ENCODE measurements at regions not wholly inside any gene's neighbourhood (a gene's known extent, or its start where the extent isn't known, plus 50 kb on each side); places are given as distances from the start of the nearest gene placed in this dataset.

- CTCF ChIA-PET, result interaction anchor here (0.5 kb wide), 1 partner anchor 660 kb away, joined by 4 read pairs; no protein-coding TSS in a partner anchor
- no TSS peak for BruUV-seq (replicated peaks)
- Mint-ChIP-seq H3K9me3 (ENCODE audit: low read depth, unreplicated experiment) (peaks cover under 1% of the 10 kb centered on the region), H3K27me3 (ENCODE audit: unreplicated experiment) (no peaks in the 10 kb centered on the region), H3K4me1 (ENCODE audit: low read depth, unreplicated experiment) (peaks cover 3% of the 10 kb centered on the region), H3K27ac (ENCODE audit: unreplicated experiment) (no peak overlapping the region), H3K36me3 (ENCODE audit: insufficient read depth, unreplicated experiment) (no peaks in the 10 kb centered on the region), H3K4me3 (ENCODE audit: low read depth, unreplicated experiment) (no peak overlapping the region)
- TF ChIP-seq CTCF (IDR thresholded peaks at IDR 0.05; ENCODE audit: unreplicated experiment), result no peak
- intact Hi-C loops (cut with micrococcal nuclease; ENCODE audit: unreplicated experiment), result no loop called here
- no peak for DNase-seq
These were observed 484.1 kb downstream of the IGSF11 start for GRCh38 chr3:118550556-118550955.

GRCh38 chr3:118554148-118554838, 480.4 kb downstream of the IGSF11 start:
- no peaks in the 10 kb centered on the region for H3K36me3 Mint-ChIP-seq (ENCODE audit: insufficient read depth, unreplicated experiment)
- no peak for DNase-seq
- no peak for TF ChIP-seq CTCF (IDR thresholded peaks at IDR 0.05; ENCODE audit: unreplicated experiment)
- BruUV-seq (replicated peaks), result no TSS peak
- H3K27me3 Mint-ChIP-seq (ENCODE audit: unreplicated experiment), result no peaks in the 10 kb centered on the region
- CTCF ChIA-PET, result no interaction called here
- no peaks in the 10 kb centered on the region for H3K4me1 Mint-ChIP-seq (ENCODE audit: low read depth, unreplicated experiment)
- H3K9me3 Mint-ChIP-seq (ENCODE audit: low read depth, unreplicated experiment), result no peaks in the 10 kb centered on the region
- intact Hi-C loops (cut with micrococcal nuclease; ENCODE audit: unreplicated experiment), result no loop called here
- no peak overlapping the region for H3K27ac Mint-ChIP-seq (ENCODE audit: unreplicated experiment)
- H3K4me3 Mint-ChIP-seq (ENCODE audit: low read depth, unreplicated experiment), result no peak overlapping the region

- BruUV-seq (replicated peaks), result no TSS peak
- H3K4me3 Mint-ChIP-seq (ENCODE audit: low read depth, unreplicated experiment), result no peak overlapping the region
- H3K4me1 Mint-ChIP-seq (ENCODE audit: low read depth, unreplicated experiment), result no peaks in the 10 kb centered on the region
- H3K36me3 Mint-ChIP-seq (ENCODE audit: insufficient read depth, unreplicated experiment), result no peaks in the 10 kb centered on the region
- no peak overlapping the region for H3K27ac Mint-ChIP-seq (ENCODE audit: unreplicated experiment)
- no peaks in the 10 kb centered on the region for H3K27me3 Mint-ChIP-seq (ENCODE audit: unreplicated experiment)
- intact Hi-C loops (cut with micrococcal nuclease; ENCODE audit: unreplicated experiment), result no loop called here
- H3K9me3 Mint-ChIP-seq (ENCODE audit: low read depth, unreplicated experiment), result no peaks in the 10 kb centered on the region
- CTCF ChIA-PET, result no interaction called here
- TF ChIP-seq CTCF (IDR thresholded peaks at IDR 0.05; ENCODE audit: unreplicated experiment), result no peak
- no peak for DNase-seq
These were observed 477.7 kb downstream of the IGSF11 start for GRCh38 chr3:118556983-118557382.

- intact Hi-C loops (cut with micrococcal nuclease; ENCODE audit: unreplicated experiment), result no loop called here
- no peak overlapping the region for H3K27ac Mint-ChIP-seq (ENCODE audit: unreplicated experiment)
- no peaks in the 10 kb centered on the region for H3K9me3 Mint-ChIP-seq (ENCODE audit: low read depth, unreplicated experiment)
- no peak overlapping the region for H3K4me3 Mint-ChIP-seq (ENCODE audit: low read depth, unreplicated experiment)
- H3K36me3 Mint-ChIP-seq (ENCODE audit: insufficient read depth, unreplicated experiment), result no peaks in the 10 kb centered on the region
- CTCF ChIA-PET, result no interaction called here
- BruUV-seq (replicated peaks), result no TSS peak
- H3K4me1 Mint-ChIP-seq (ENCODE audit: low read depth, unreplicated experiment), result no peaks in the 10 kb centered on the region
- no peak for TF ChIP-seq CTCF (IDR thresholded peaks at IDR 0.05; ENCODE audit: unreplicated experiment)
- no peak for DNase-seq
- H3K27me3 Mint-ChIP-seq (ENCODE audit: unreplicated experiment), result no peaks in the 10 kb centered on the region
These were observed 477.1 kb downstream of the IGSF11 start for GRCh38 chr3:118557513-118557912.
